Hematopoietic multipotent progenitor cell (in vitro differentiated cells): ENCODE measurements at regions not wholly inside any gene's neighbourhood (a gene's known extent, or its start where the extent isn't known, plus 50 kb on each side); places are given as distances from the start of the nearest gene placed in this dataset.
A peak's percentile ranks its signal among the peaks of the same experiment; 100 is the strongest.
"Not testable (repeated sequence)": the region's sequence is repeated elsewhere in the genome, so short reads cannot be mapped to it uniquely, and the experiment has no call there.

Experiments
- DNase-seq, 3 donors: peaks; one replicate each; pipeline ENCODE4 v3.0.0-alpha.2; 2011 to 2015; ENCODE audit warnings: low read depth in 2 of 3, low spot score in 2 of 3

- peak in 1 of 3 donors; percentile 67 for DNase-seq
These were observed 148.5 kb downstream of the TXNL1 start for GRCh38 chr18:56489893-56490292.

- no peak for DNase-seq
These were observed 149.7 kb downstream of the TXNL1 start for GRCh38 chr18:56488739-56489138.

GRCh38 chr18:56487801-56488200 is 150.6 kb downstream of the TXNL1 start:
- DNase-seq, result no peak

GRCh38 chr18:56483386-56483785 is 155.0 kb downstream of the TXNL1 start:
- DNase-seq, result no peak

GRCh38 chr18:56482813-56483212 is 155.6 kb downstream of the TXNL1 start:
- not testable (repeated sequence) for DNase-seq

DNA sequence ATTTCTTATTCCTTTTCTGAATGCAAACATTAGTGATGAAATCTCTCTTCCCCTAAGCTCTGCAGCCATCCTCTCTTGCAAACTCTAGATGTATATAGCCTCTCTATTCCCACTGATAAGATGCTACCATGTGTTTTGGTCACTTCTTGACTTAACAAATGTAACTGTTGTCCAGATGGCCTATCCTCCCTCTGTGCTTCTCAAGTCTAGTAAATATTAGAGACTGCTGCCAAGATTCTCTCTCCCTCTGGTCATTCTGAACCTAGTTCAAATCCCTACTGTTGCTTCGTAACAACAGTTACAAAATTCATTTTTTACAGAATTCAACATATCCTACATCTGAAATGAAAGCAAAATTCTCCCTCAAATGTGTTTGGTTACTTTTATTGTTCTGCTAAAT is 156.6 kb downstream of the TXNL1 start:
- DNase-seq, result no peak

DNA sequence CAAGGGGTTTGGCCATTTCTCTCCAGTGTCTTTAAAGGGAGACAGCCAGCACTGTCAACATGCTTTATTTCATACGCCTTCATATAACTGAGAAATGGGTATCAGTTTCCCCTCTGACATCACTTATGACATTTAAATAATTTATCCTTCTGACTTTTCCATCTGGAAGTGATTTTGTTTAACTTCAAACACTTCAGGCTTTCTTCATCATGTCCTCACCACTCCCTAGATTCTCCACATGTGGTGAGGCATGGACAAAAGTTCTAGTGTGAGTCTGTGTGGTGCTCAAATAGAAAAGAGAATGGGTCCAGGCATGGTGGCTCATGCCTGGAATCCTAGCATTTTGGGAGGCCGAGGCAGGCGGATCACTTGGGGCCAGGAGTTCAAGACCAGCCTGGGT is 158.6 kb downstream of the TXNL1 start:
- DNase-seq, result no peak

GRCh38 chr18:56475250-56475649 is 163.1 kb downstream of the TXNL1 start:
- no peak for DNase-seq

DNA sequence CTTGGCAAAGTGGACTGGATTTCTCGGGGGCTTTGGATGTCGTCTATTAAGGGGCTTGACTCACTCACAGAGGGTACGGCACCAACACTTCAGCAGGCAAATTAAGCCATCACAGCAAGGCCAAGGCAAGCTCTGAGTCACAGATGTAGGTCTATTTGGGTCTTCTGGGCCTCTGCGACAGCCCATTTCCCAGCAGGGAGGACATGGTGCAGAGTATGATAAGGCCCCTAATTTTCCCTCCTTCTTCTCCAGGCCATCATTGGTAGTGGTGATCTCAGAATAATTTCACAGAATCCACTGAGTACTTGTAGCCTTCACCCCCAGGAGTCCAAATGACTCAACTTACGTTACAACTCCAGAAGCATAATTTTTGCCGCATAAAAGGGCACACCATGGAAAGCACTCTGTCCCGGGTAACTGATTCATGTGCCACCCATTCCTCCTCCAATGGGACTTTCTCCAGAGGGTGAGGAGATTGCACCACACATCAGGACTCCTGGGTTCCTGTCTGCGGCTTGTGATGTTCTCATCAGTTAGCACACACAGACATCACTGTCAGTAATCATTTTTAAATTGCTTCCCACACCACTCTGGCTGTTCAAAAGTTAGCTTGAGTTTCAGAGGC is 164.9 kb downstream of the TXNL1 start:
- DNase-seq, result no peak

GRCh38 chr18:56470406-56471351 is 167.7 kb downstream of the TXNL1 start:
- no peak for DNase-seq

- DNase-seq, result no peak
These were observed 168.8 kb downstream of the TXNL1 start for GRCh38 chr18:56469582-56469981.

DNA sequence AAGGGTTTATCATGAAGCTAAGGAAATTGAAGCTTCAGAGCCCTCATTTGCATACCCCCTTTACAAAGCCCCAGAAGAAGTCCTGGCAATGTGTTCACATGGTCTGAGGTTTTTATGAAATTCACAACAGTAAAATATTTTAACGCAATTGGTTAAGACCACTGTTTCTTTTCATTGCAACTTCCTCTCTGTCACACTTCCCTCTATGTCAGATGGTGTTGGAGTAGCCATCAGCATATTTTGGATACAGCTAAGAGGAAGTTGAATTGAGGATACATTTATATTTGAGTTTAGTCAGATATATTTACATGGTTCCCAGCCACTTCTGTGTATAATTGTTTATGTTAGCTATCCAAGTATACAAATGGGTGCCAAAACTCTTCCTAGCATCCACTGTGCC is 170.0 kb downstream of the TXNL1 start:
- DNase-seq, result peak in 1 of 3 donors; percentile 69

GRCh38 chr18:56462276-56462675 is 176.1 kb downstream of the TXNL1 start:
- no peak for DNase-seq

DNA sequence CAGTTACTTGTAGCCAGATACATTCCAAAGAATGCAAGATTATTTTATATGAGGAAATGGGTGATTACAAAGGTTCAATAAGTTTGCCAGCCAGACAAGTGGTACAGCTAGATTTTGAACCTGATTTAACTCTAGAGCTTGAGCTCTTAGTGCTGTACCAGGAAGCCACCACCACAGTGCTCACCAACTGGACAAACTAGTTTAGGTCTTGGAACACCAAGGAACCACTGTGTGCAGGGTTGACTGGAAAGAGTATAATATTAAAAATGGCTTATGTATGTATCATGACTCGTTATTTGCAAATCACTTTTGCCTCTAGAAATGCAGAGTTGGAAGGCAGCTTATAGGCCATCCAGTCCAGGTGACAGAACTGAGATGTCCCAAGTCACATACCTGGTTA is 177.2 kb downstream of the TXNL1 start:
- no peak for DNase-seq

DNA sequence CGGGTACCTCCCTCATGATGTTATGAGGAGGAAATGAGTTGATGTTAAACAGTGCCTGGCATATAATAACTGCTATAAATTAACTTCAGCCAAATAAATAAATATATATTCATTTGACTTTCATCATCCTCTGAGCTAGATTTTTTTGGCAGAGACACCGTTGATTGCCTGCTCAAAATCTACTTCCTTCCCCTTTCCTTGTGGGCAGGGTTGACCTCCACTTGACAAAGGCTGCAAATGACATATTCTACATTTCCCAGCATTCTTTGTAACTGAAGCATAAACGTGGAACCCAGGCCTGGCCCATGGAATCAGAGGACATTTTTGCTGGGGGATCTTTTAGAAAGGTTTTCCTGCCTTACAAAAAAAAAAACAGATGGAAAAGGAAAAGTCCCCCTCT is 177.8 kb downstream of the TXNL1 start:
- peak in 2 of 3 donors; percentile 10 to 58 for DNase-seq

DNA sequence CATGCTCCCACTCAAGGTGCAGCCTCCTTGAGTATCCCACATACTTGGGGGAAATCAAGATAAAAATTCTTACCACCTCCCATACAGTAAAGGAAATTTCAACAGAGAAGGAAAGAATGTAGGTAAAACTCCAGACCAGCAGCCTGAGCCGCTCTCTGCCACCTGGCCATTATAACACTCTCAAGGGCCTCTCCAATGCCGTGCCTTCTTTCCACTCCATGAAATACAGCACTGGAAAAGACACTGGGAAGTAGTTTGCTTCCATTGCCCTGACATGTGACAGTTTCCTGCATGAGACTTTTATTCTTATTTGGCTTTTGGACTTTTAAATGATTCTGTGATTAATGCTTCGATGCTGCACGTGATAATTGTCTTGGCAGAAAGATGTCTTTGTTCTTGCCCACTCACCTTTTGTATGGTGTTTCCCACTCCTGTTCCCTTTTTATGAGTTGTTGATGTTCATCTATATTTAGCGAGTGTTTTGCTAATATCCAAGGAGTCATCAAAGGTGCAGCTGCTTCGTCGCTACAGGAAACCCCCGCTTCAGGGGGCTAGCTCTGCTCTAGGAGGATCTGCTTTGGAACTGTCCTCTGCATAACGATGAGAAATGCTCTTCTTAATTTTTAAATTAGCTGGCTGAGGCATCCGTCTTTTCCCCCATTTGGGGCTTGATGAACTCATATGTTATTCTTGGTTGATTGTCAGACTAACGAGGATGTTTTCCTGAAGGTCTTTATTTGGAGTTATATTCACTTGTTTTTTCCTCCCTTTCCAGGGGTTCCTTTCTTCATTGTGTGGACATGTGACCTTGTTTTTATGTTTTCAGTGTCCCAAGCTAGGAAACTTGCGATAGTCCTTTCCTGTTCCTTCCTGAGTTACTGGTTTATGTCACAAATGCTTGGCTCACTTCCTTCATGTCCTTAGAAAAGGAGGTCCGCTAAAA is 179.4 kb downstream of the TXNL1 start:
- DNase-seq, result no peak

GRCh38 chr18:56455874-56456273 is 182.5 kb downstream of the TXNL1 start:
- DNase-seq, result no peak

GRCh38 chr18:56455141-56455540 is 183.3 kb downstream of the TXNL1 start:
- DNase-seq, result no peak

DNA sequence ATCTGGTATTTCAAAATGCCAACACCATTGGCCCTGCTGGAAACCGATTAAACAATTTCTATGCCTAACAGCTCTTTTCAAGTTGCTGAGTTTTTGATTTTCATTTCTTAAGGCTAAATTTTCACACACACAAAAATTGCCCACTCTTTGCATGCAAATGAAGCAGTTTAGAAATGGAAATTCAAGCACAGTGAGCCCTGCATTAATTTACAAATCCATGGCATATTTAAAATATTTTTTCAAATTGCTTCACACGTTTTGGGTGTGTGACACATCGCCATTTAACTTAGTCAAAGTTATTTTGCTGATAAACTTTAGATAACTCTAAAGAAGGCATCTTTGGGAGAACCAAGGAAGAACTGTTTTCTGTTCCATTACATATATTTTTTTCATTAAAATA is 184.8 kb downstream of the TXNL1 start:
- DNase-seq, result no peak

- no peak for DNase-seq
These were observed 187.2 kb downstream of the TXNL1 start for GRCh38 chr18:56451188-56451587.

DNA sequence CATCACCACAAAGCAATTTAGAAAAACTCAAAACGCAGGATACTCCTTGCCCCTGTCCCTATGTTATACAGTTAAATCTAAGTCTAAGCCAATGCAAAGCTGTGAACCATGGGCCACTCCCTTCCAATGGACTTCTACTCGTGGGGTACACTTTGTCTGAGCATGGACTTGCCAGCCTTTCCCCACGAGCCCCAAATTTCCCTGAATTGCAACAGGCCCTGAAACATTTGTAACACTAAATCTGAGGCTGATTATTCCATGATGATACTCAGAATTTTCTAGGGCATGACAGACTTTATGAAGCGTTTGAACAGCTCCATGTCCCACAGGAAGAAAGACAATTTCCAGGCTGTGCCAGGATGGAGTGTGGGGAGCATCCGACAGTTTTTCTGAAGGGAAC is 189.6 kb downstream of the TXNL1 start:
- no peak for DNase-seq
